Gastroesophageal sphincter (tissue), 4 donors: ENCODE measurements at regions not wholly inside any gene's neighbourhood (a gene's known extent, or its start where the extent isn't known, plus 50 kb on each side); places are given as distances from the start of the nearest gene placed in this dataset.

Experiments used
- ATAC-seq: fragments of 150-250 bp; one replicate; pipeline ENCODE4 v1.9.1; 2016; ENCODE audit warnings: mild to moderate bottlenecking, moderate library complexity
- H3K27ac ChIP-seq, 4 donors: fragments of 200-600 bp; sonication (generic) in 3 of 4; 1 replicate in 3 of 4; 2 replicates in 1 of 4; pipeline ENCODE4 v1.5.1; 2016 to 2019
- H3K27me3 ChIP-seq: fragments of 200-600 bp; sonication (generic); one replicate; pipeline ENCODE4 v1.5.1; 2019
- H3K36me3 ChIP-seq, 2 donors: fragments of 200-600 bp; sonication (generic); one replicate each; pipeline ENCODE4 v1.5.1; 2019; ENCODE audit warnings: control low read depth in 1 of 2
- H3K4me1 ChIP-seq, 3 donors: fragments of 200-600 bp; sonication (generic); 1 replicate in 2 of 3; 2 replicates in 1 of 3; pipeline ENCODE4 v1.5.1; 2016 to 2019; ENCODE audit warnings: control low read depth in 2 of 3
- H3K4me3 ChIP-seq, 2 donors: fragments of 200-600 bp; sonication (generic); one replicate each; pipeline ENCODE4 v1.5.1; 2019; ENCODE audit warnings: mild to moderate bottlenecking in 1 of 2, moderate library complexity in 1 of 2
- H3K9me3 ChIP-seq, 3 donors: fragments of 200-600 bp; sonication (generic); one replicate each; pipeline ENCODE4 v1.5.1; 2017 to 2019; ENCODE audit warnings: control low read depth in 2 of 3
- CTCF ChIP-seq, 4 experiments: fragments of 200-600 bp in 2 of 4; fragments of 450-650 bp in 2 of 4; sonication (generic) in 1 of 4; IDR thresholded peaks; one replicate each; pipeline ENCODE4 v1.5.1; 2017 to 2019; ENCODE audit warnings: antibody characterized with exemption in 4 of 4, mild to moderate bottlenecking in 2 of 4, moderate library complexity in 2 of 4
- EP300 ChIP-seq: sonication (generic); formaldehyde crosslinking; IDR thresholded peaks from one replicate; pipeline ENCODE4 v1.6.1; 2017; ENCODE audit warnings: antibody characterized with exemption, mild to moderate bottlenecking
- POLR2A ChIP-seq, 2 donors: fragments of 450-650 bp; IDR thresholded peaks; one replicate each; pipeline ENCODE4 v1.6.1; 2017; ENCODE audit warnings: antibody characterized with exemption in 2 of 2, mild to moderate bottlenecking in 2 of 2, moderate library complexity in 1 of 2
- POLR2AphosphoS5 ChIP-seq: sonication (generic); formaldehyde crosslinking; IDR thresholded peaks from one replicate; pipeline ENCODE4 v1.6.1; 2017; ENCODE audit warnings: antibody characterized with exemption
- WGBS, 2 donors: methylation state at CpG; one replicate each; pipeline ENCODE4 v1.1.5; 2018; ENCODE audit warnings: low coverage in 1 of 2; 5-methylcytosine and 5-hydroxymethylcytosine counted together

- 35% methylated on average over 3 of the region's 3 CpGs; no CpG with 5 or more reads in 1 of the 2 donors for WGBS, 2 donors
Observed at GRCh38 chr11:127709960-127710359, 709.4 kb upstream of the KIRREL3 start.

GRCh38 chr11:127693686-127694085 is 693.1 kb upstream of the KIRREL3 start:
- WGBS, 2 donors = 74 to 85% methylated on average over 3 of the region's 3 CpGs
- Histone ChIP-seq H3K4me3 (no peak overlapping the region), H3K27ac (no peak overlapping the region), H3K36me3 (no peaks in the 10 kb centered on the region), H3K4me1 (no peaks in the 10 kb centered on the region), H3K9me3 (peaks cover 0 to 3% (median 0%) of the 10 kb centered on the region in 3 donors), H3K27me3 (no peaks in the 10 kb centered on the region)
- no peak for ATAC-seq
- TF ChIP-seq EP300 (no peak), POLR2AphosphoS5 (no peak), CTCF (IDR thresholded peaks at IDR 0.05) (no peak), POLR2A (IDR thresholded peaks at IDR 0.05) (no peak)

More at GRCh38 chr11:127709960-127710359, 709.4 kb upstream of the KIRREL3 start:
- H3K4me1 ChIP-seq = no peaks in the 10 kb centered on the region
- no peak overlapping the region for H3K4me3 ChIP-seq
- TF ChIP-seq EP300 = no peak
- no peak for TF ChIP-seq POLR2AphosphoS5
- TF ChIP-seq POLR2A (IDR thresholded peaks at IDR 0.05) = no peak
- TF ChIP-seq CTCF (IDR thresholded peaks at IDR 0.05) = no peak
- H3K27ac ChIP-seq = no peak overlapping the region
- no peaks in the 10 kb centered on the region for H3K9me3 ChIP-seq
- H3K27me3 ChIP-seq = no peaks in the 10 kb centered on the region
- no peaks in the 10 kb centered on the region for H3K36me3 ChIP-seq
- no peak for ATAC-seq

GRCh38 chr11:127683321-127683720 is 682.8 kb upstream of the KIRREL3 start:
- Histone ChIP-seq H3K27me3 (no peaks in the 10 kb centered on the region), H3K9me3 (no peaks in the 10 kb centered on the region), H3K4me3 (no peak overlapping the region), H3K4me1 (no peaks in the 10 kb centered on the region), H3K36me3 (no peaks in the 10 kb centered on the region), H3K27ac (no peak overlapping the region)
- ATAC-seq = no peak
- 83 to 86% methylated on average over 4 of the region's 4 CpGs for WGBS, 2 donors
- TF ChIP-seq POLR2AphosphoS5 = no peak
- TF ChIP-seq EP300 = no peak
- no peak for TF ChIP-seq POLR2A (IDR thresholded peaks at IDR 0.05)
- TF ChIP-seq CTCF (IDR thresholded peaks at IDR 0.05) = no peak

- no peak for ATAC-seq
Observed at GRCh38 chr11:127679816-127680545, 679.4 kb upstream of the KIRREL3 start.

More at GRCh38 chr11:127679816-127680545, 679.4 kb upstream of the KIRREL3 start:
- Histone ChIP-seq H3K27ac (no peak overlapping the region), H3K27me3 (peaks cover 8% of the 10 kb centered on the region), H3K4me1 (peaks cover 0 to 4% (median 0%) of the 10 kb centered on the region in 3 donors), H3K9me3 (no peaks in the 10 kb centered on the region), H3K36me3 (no peaks in the 10 kb centered on the region), H3K4me3 (no peak overlapping the region)
- TF ChIP-seq POLR2AphosphoS5 (no peak), CTCF (IDR thresholded peaks at IDR 0.05) (no peak), EP300 (no peak)
- 69 to 78% methylated on average over 8 of the region's 8 CpGs for WGBS, 2 donors
